Thyroid gland (tissue), 4 donors: ENCODE measurements at regions not wholly inside any gene's neighbourhood (a gene's known extent, or its start where the extent isn't known, plus 50 kb on each side); places are given as distances from the start of the nearest gene placed in this dataset.

ENCODE experiments used
- DNase-seq, 2 donors: peaks; one replicate each; pipeline ENCODE4 v3.0.0-alpha.2; 2019
- H3K27ac ChIP-seq, 3 donors: fragments of 200-600 bp; sonication (generic); 1 replicate in 2 of 3; 2 replicates in 1 of 3; pipeline ENCODE4 v1.5.1; 2016 to 2019; ENCODE audit warnings: mild to moderate bottlenecking in 1 of 3, moderate library complexity in 1 of 3
- H3K27me3 ChIP-seq: fragments of 200-600 bp; sonication (generic); one replicate; pipeline ENCODE4 v1.5.1; 2019
- H3K36me3 ChIP-seq, 2 donors: fragments of 200-600 bp; sonication (generic); one replicate each; pipeline ENCODE4 v1.5.1; 2016 to 2019
- H3K4me1 ChIP-seq, 2 donors: fragments of 200-600 bp; sonication (generic); one replicate each; pipeline ENCODE4 v1.5.1; 2017 to 2019
- H3K4me3 ChIP-seq, 3 donors: fragments of 200-600 bp; sonication (generic); replicated peaks in 1 of 3; 1 replicate in 2 of 3; 2 replicates in 1 of 3; pipeline ENCODE4 v1.5.1; 2016; ENCODE audit warnings: mild to moderate bottlenecking in 1 of 3
- H3K9me3 ChIP-seq: fragments of 200-600 bp; sonication (generic); one replicate; pipeline ENCODE4 v1.5.1; 2017
- POLR2A ChIP-seq, 2 donors: fragments of 450-650 bp; IDR thresholded peaks; one replicate each; pipeline ENCODE4 v1.6.1; 2017; ENCODE audit warnings: antibody characterized with exemption in 2 of 2, mild to moderate bottlenecking in 2 of 2, moderate library complexity in 1 of 2
- WGBS, 2 donors: methylation state at CpG; one replicate each; pipeline ENCODE4 v1.1.5; 2017; 5-methylcytosine and 5-hydroxymethylcytosine counted together
- intact Hi-C: fragments of 100-400 bp; cut with DNase I; formaldehyde crosslinking; loops from one replicate; pipeline ENCODE4 v1.15.1; 2023
- TF ChIP-seq, protein P1 (sequence below), 6 experiments: fragments of 200-600 bp in 3 of 6; fragments of 450-650 bp in 3 of 6; sonication (generic) in 3 of 6; IDR thresholded peaks; one replicate each; pipeline ENCODE4 v1.5.1; 2016 to 2019; ENCODE audit warnings: antibody characterized with exemption in 6 of 6, mild to moderate bottlenecking in 2 of 6, inconsistent platforms in 1 of 6, moderate library complexity in 1 of 6

DNA sequence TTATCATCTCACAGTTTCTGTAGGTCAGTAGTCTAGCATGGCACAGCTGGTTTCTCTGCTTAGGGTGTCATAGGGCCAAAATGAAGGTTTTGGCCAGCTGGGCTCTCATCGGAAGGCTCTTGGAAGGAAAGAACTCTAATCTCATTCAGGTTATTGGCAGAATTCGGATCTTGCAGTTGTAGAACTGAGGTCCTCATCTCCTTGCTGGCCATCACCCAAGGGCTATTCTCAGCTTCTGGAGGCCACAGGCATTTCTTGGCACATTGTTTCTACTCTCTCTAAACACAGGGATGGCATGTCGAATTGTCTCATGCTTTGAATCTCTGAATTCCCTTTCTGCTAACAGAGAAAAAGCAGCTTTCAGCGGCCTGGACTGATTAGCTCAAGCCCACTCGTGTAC, 258.0 kb upstream of the SMARCA2 start:
- intact Hi-C loops: no loop called here
- no peaks in the 10 kb centered on the region for H3K27me3 ChIP-seq
- DNase-seq: no peak
- TF ChIP-seq, protein P1, sequence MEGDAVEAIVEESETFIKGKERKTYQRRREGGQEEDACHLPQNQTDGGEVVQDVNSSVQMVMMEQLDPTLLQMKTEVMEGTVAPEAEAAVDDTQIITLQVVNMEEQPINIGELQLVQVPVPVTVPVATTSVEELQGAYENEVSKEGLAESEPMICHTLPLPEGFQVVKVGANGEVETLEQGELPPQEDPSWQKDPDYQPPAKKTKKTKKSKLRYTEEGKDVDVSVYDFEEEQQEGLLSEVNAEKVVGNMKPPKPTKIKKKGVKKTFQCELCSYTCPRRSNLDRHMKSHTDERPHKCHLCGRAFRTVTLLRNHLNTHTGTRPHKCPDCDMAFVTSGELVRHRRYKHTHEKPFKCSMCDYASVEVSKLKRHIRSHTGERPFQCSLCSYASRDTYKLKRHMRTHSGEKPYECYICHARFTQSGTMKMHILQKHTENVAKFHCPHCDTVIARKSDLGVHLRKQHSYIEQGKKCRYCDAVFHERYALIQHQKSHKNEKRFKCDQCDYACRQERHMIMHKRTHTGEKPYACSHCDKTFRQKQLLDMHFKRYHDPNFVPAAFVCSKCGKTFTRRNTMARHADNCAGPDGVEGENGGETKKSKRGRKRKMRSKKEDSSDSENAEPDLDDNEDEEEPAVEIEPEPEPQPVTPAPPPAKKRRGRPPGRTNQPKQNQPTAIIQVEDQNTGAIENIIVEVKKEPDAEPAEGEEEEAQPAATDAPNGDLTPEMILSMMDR (IDR thresholded peaks at IDR 0.05): no peak
- TF ChIP-seq POLR2A (IDR thresholded peaks at IDR 0.05): no peak
- H3K27ac ChIP-seq: no peak overlapping the region
- no peaks in the 10 kb centered on the region for H3K4me1 ChIP-seq
- 72 to 75% methylated on average over 5 of the region's 5 CpGs for WGBS, 2 donors
- H3K36me3 ChIP-seq: no peaks in the 10 kb centered on the region
- H3K4me3 ChIP-seq: no peak overlapping the region
- H3K9me3 ChIP-seq: no peaks in the 10 kb centered on the region

DNA sequence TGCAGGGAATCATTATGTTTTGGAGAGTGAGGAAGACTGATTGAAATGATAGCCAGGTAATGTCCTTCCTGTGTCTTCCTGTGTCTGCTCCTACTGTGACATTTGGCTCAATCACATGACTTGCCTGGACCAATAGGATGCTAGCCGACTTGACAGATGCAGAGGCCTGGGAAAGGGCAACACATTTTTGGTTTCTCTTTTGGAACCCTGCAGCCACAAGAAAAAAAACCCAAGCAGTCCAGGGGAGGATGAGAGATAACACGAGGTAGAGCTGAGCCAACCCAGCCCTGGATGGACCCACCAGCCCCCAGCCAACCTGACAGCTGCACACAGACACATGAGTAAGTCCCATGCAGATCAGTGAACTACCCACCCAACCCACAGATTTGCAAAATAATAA, 256.1 kb upstream of the SMARCA2 start:
- Histone ChIP-seq H3K4me1 (no peaks in the 10 kb centered on the region), H3K4me3 (no peak overlapping the region), H3K27me3 (no peaks in the 10 kb centered on the region), H3K27ac (no peak overlapping the region), H3K9me3 (no peaks in the 10 kb centered on the region), H3K36me3 (no peaks in the 10 kb centered on the region)
- TF ChIP-seq, protein P1 (IDR thresholded peaks at IDR 0.05): no peak
- no peak for TF ChIP-seq POLR2A (IDR thresholded peaks at IDR 0.05)
- 63 to 76% methylated on average over 2 of the region's 2 CpGs for WGBS, 2 donors
- no peak for DNase-seq
- intact Hi-C loops: no loop called here

DNA sequence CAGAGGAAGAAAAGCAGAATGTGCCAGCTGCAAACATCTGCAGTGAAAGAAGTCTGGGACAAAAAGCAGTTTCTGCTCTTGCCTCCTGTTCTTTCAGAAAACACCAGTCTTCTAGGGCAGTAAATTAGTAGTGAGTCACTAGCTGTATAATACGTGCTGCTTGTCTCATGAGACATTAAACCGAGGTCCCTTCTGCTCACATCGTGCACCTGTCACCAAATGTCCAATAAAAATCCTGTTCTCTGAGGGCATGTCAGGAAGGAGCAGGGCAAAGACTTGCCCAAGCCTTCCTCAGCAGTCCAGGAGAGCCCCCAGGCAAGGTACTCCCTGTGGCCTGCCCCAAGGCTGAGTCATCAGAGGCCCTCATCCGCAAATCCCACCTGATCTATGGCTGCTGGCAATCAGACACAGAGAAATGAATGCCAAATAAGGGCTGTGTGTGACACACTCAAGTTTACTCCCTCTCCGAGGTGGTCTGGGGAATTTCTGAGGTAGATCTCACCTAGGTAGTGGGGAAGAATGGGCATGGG, 255.3 kb upstream of the SMARCA2 start:
- TF ChIP-seq, protein P1 (IDR thresholded peaks at IDR 0.05): no peak
- TF ChIP-seq POLR2A (IDR thresholded peaks at IDR 0.05): no peak
- intact Hi-C loops: no loop called here

DNA sequence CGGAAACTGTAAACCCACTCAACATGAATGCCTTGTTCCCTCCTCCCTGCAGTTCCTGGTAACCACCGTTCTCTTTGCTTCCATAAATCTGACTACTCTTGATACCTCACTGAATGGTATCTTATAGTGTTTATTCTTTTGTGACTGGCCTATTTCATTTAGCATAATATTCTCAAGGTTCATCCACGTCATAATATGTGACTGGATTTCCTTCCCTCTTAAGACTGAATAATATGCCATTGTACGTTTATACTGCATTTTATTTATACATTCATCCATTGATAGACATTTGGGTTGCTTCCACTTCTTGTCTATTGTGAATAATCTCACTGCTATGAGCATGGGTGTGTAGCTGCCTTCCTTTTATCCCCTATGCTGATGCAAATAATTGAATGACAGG, 253.3 kb upstream of the SMARCA2 start:
- H3K27me3 ChIP-seq: no peaks in the 10 kb centered on the region
- 78 to 81% methylated on average over 4 of the region's 4 CpGs for WGBS, 2 donors
- TF ChIP-seq POLR2A (IDR thresholded peaks at IDR 0.05): no peak
- TF ChIP-seq, protein P1 (IDR thresholded peaks at IDR 0.05): no peak
- no peaks in the 10 kb centered on the region for H3K4me1 ChIP-seq
- no peaks in the 10 kb centered on the region for H3K9me3 ChIP-seq
- no peak overlapping the region for H3K4me3 ChIP-seq
- intact Hi-C loops: no loop called here
- no peak for DNase-seq
- no peaks in the 10 kb centered on the region for H3K36me3 ChIP-seq
- no peak overlapping the region for H3K27ac ChIP-seq

More for the DNA sequence above, 255.3 kb upstream of the SMARCA2 start:
- no peaks in the 10 kb centered on the region for H3K9me3 ChIP-seq
- no peaks in the 10 kb centered on the region for H3K4me1 ChIP-seq
- H3K4me3 ChIP-seq: no peak overlapping the region
- WGBS, 2 donors: 79 to 88% methylated on average over 5 of the region's 5 CpGs
- DNase-seq: no peak
- H3K36me3 ChIP-seq: no peaks in the 10 kb centered on the region
- H3K27ac ChIP-seq: no peak overlapping the region
- H3K27me3 ChIP-seq: no peaks in the 10 kb centered on the region

DNA sequence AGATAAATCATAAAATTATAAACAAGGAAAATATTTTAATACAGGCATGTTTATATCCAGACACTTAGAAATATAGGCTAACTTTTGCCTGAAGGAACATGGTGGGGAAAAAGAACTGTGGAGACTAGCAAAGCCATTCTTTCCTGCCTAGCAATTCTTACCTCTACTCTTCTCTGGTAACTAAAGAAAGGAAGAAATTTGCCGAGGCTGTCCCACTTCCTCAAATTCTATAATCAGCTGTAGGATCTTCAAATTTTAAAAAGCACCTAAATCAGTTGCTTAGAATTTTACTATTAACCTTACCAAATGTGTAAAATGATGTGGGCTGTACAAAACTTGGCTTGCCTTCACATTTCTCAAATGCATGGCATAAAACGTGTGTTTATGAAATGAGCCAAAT, 249.1 kb upstream of the SMARCA2 start:
- Histone ChIP-seq H3K4me1 (no peaks in the 10 kb centered on the region), H3K27ac (no peak overlapping the region), H3K36me3 (no peaks in the 10 kb centered on the region), H3K27me3 (no peaks in the 10 kb centered on the region), H3K4me3 (no peak overlapping the region), H3K9me3 (no peaks in the 10 kb centered on the region)
- TF ChIP-seq, protein P1 (IDR thresholded peaks at IDR 0.05): no peak
- TF ChIP-seq POLR2A (IDR thresholded peaks at IDR 0.05): no peak
- 79 to 80% methylated on average over 2 of the region's 2 CpGs for WGBS, 2 donors
- DNase-seq: no peak
- intact Hi-C loops: no loop called here
